Keratinocyte (primary cell): ENCODE measurements at regions not wholly inside any gene's neighbourhood (a gene's known extent, or its start where the extent isn't known, plus 50 kb on each side); places are given as distances from the start of the nearest gene placed in this dataset.

Source experiments
- DNase-seq: peaks from one replicate; pipeline ENCODE4 v3.0.0-alpha.2; 2011; ENCODE audit warnings: low read depth, missing footprints, low spot score
- FAIRE-seq: peaks from 2 replicates; lab custom pipeline; 2011; peaks lifted over from hg19 to GRCh38; lab: Jason Lieb, UNC
- H2AFZ ChIP-seq: 2 replicates; pipeline ENCODE4 v1.6.0; 2012; ENCODE audit warnings: low read length, control low read depth, inconsistent platforms; ENCODE audit not compliant: control insufficient read depth
- H3K27ac ChIP-seq: 2 replicates; pipeline ENCODE4 v1.5.1; 2011; ENCODE audit warnings: low read length; ENCODE audit not compliant: control insufficient read depth, insufficient read depth
- H3K27me3 ChIP-seq: 3 replicates; pipeline ENCODE4 v1.6.0; 2011; ENCODE audit warnings: low read length; ENCODE audit not compliant: control insufficient read depth, insufficient read depth; ENCODE audit errors: extremely low read depth
- H3K36me3 ChIP-seq, 2 experiments: 2 replicates in 1 of 2; 3 replicates in 1 of 2; pipeline ENCODE4 v1.5.1; 2011; ENCODE audit warnings: low read length in 2 of 2, mild to moderate bottlenecking in 1 of 2; ENCODE audit not compliant: control insufficient read depth in 2 of 2, insufficient read depth in 2 of 2; ENCODE audit errors: extremely low read depth in 1 of 2
- H3K4me1 ChIP-seq: 3 replicates; pipeline ENCODE4 v1.5.1; 2011; ENCODE audit warnings: low read length; ENCODE audit not compliant: control insufficient read depth, insufficient read depth; ENCODE audit errors: extremely low read depth
- H3K4me2 ChIP-seq: 3 replicates; pipeline ENCODE4 v1.6.0; 2011; ENCODE audit warnings: low read depth, low read length; ENCODE audit not compliant: control insufficient read depth, insufficient read depth; ENCODE audit errors: extremely low read depth
- H3K4me3 ChIP-seq, 3 experiments: fragments of 200-600 bp in 1 of 3; sonication (generic) in 1 of 3; 2 replicates in 2 of 3; 3 replicates in 1 of 3; pipeline ENCODE4 v1.5.1; 2011 to 2016; ENCODE audit warnings: low read length in 3 of 3, mild to moderate bottlenecking in 3 of 3, control low read depth in 2 of 3, inconsistent platforms in 1 of 3, low read depth in 1 of 3, mixed read lengths in 1 of 3, mixed run types in 1 of 3, moderate library complexity in 1 of 3; ENCODE audit not compliant: control insufficient read depth in 2 of 3, insufficient read depth in 2 of 3; ENCODE audit errors: extremely low read depth in 1 of 3
- H3K79me2 ChIP-seq: 2 replicates; pipeline ENCODE4 v1.6.0; 2012; ENCODE audit warnings: low read length; ENCODE audit not compliant: control insufficient read depth, insufficient read depth
- H3K9ac ChIP-seq: 3 replicates; pipeline ENCODE4 v1.6.0; 2011; ENCODE audit warnings: low read length; ENCODE audit not compliant: control insufficient read depth, insufficient read depth; ENCODE audit errors: extremely low read depth
- H3K9me1 ChIP-seq: 3 replicates; pipeline ENCODE4 v1.6.0; 2011; ENCODE audit warnings: low read length; ENCODE audit not compliant: control insufficient read depth, insufficient read depth; ENCODE audit errors: extremely low read depth
- H3K9me3 ChIP-seq: 2 replicates; pipeline ENCODE4 v1.5.1; 2012; ENCODE audit warnings: low read depth, low read length; ENCODE audit not compliant: control insufficient read depth
- H4K20me1 ChIP-seq: 3 replicates; pipeline ENCODE4 v1.6.0; 2011; ENCODE audit warnings: low read length; ENCODE audit not compliant: control insufficient read depth, insufficient read depth; ENCODE audit errors: extremely low read depth
- CTCF ChIP-seq, 3 experiments: IDR thresholded peaks in 1 of 3; conservative IDR thresholded peaks in 1 of 3; optimal IDR thresholded peaks in 1 of 3; 2 replicates in 2 of 3; 3 replicates in 1 of 3; pipeline versions ENCODE3 to v1.5.1; 2011; ENCODE audit warnings: low read length in 3 of 3, mild to moderate bottlenecking in 3 of 3, moderate library complexity in 2 of 3, control low read depth in 1 of 3, inconsistent platforms in 1 of 3; ENCODE audit not compliant: insufficient read depth in 2 of 3; ENCODE audit errors: extremely low read depth in 1 of 3
- EZH2 ChIP-seq: IDR thresholded peaks from one replicate; pipeline ENCODE4 v1.6.1; 2012; ENCODE audit warnings: inconsistent platforms, mild to moderate bottlenecking, low read length, moderate library complexity
- dilution Hi-C: fragments of 300-500 bp; cut with MboI; formaldehyde crosslinking; loops from one replicate; pipeline ENCODE4 v1.7.0; 2020; ENCODE audit warnings: low sequenced_read_pairs; ENCODE audit not compliant: extremely low pct_ligation_motif_present

GRCh38 chr2:118356051-118356450, 267.8 kb downstream of the INSIG2 start:
- Histone ChIP-seq H3K36me3 (no peaks in the 10 kb centered on the region), H3K4me1 (no peaks in the 10 kb centered on the region), H3K4me3 (no peak overlapping the region), H3K27ac (no peak overlapping the region), H4K20me1 (no peaks in the 10 kb centered on the region), H3K9ac (no peak overlapping the region), H3K4me2 (no peak overlapping the region), H3K79me2 (no peaks in the 10 kb centered on the region), H3K9me1 (no peaks in the 10 kb centered on the region), H2AFZ (no peak overlapping the region), H3K27me3 (no peaks in the 10 kb centered on the region), H3K9me3 (no peaks in the 10 kb centered on the region)
- FAIRE-seq (no peak), DNase-seq (no peak)
- dilution Hi-C loops = no loop called here
- TF ChIP-seq EZH2 = no peak

- no peak overlapping the region for H3K27ac ChIP-seq
- H3K4me2 ChIP-seq = no peak overlapping the region
- no peaks in the 10 kb centered on the region for H3K9me3 ChIP-seq
- H3K79me2 ChIP-seq = no peaks in the 10 kb centered on the region
- TF ChIP-seq CTCF (optimal IDR thresholded peaks at IDR 0.05 in 1 of 3, IDR thresholded peaks at IDR 0.05 in 1 of 3, conservative IDR thresholded peaks at IDR 0.05 in 1 of 3; ENCODE audit: extremely low read depth in 1 of 3, insufficient read depth in 2 of 3, low read length in 3 of 3) = no peak
- TF ChIP-seq EZH2 = no peak
- DNase-seq (no peak), FAIRE-seq (no peak)
- no peaks in the 10 kb centered on the region for H3K36me3 ChIP-seq
- H4K20me1 ChIP-seq = no peaks in the 10 kb centered on the region
- H3K9me1 ChIP-seq = no peaks in the 10 kb centered on the region
- H3K4me1 ChIP-seq = no peaks in the 10 kb centered on the region
- H3K9ac ChIP-seq = no peak overlapping the region
- peaks cover 9% of the 10 kb centered on the region for H3K27me3 ChIP-seq
- dilution Hi-C loops = no loop called here
- H3K4me3 ChIP-seq = no peak overlapping the region
- H2AFZ ChIP-seq = no peak overlapping the region
Measured at GRCh38 chr2:118351796-118352195, 263.5 kb downstream of the INSIG2 start.

- H3K27ac ChIP-seq = no peak overlapping the region
- no peaks in the 10 kb centered on the region for H3K9me3 ChIP-seq
- TF ChIP-seq CTCF (optimal IDR thresholded peaks at IDR 0.05 in 1 of 3, IDR thresholded peaks at IDR 0.05 in 1 of 3, conservative IDR thresholded peaks at IDR 0.05 in 1 of 3; ENCODE audit: extremely low read depth in 1 of 3, insufficient read depth in 2 of 3, low read length in 3 of 3) (no peak), EZH2 (no peak)
- no peak overlapping the region for H3K9ac ChIP-seq
- no peak overlapping the region for H2AFZ ChIP-seq
- peaks cover 9% of the 10 kb centered on the region for H3K27me3 ChIP-seq
- no peaks in the 10 kb centered on the region for H4K20me1 ChIP-seq
- no peak overlapping the region for H3K4me2 ChIP-seq
- H3K4me3 ChIP-seq = no peak overlapping the region
- dilution Hi-C loops = no loop called here
- H3K4me1 ChIP-seq = no peaks in the 10 kb centered on the region
- H3K9me1 ChIP-seq = no peaks in the 10 kb centered on the region
- no peaks in the 10 kb centered on the region for H3K79me2 ChIP-seq
- H3K36me3 ChIP-seq = no peaks in the 10 kb centered on the region
- FAIRE-seq (no peak), DNase-seq (no peak)
Measured at GRCh38 chr2:118350621-118351020, 262.4 kb downstream of the INSIG2 start.
